Right atrium auricular region (tissue), 2 donors: ENCODE measurements at regions not wholly inside any gene's neighbourhood (a gene's known extent, or its start where the extent isn't known, plus 50 kb on each side); places are given as distances from the start of the nearest gene placed in this dataset.

ENCODE experiments used
- DNase-seq: peaks from one replicate; pipeline ENCODE4 v3.0.0-alpha.2; 2019; ENCODE audit warnings: low spot score
- H3K27ac ChIP-seq, 2 donors: fragments of 200-600 bp; sonication (generic); 1 replicate in 1 of 2; 2 replicates in 1 of 2; pipeline ENCODE4 v1.5.1; 2016 to 2019
- H3K27me3 ChIP-seq, 2 donors: fragments of 200-600 bp; sonication (generic); one replicate each; pipeline versions ENCODE4 v1.5.1 to v1.6.0; 2017 to 2019
- H3K36me3 ChIP-seq: fragments of 200-600 bp; sonication (generic); one replicate; pipeline ENCODE4 v1.5.1; 2016
- H3K4me1 ChIP-seq, 2 donors: fragments of 200-600 bp; sonication (generic); one replicate each; pipeline versions ENCODE4 v1.5.1 to v1.6.0; 2017 to 2019
- H3K4me3 ChIP-seq, 2 donors: fragments of 200-600 bp; sonication (generic); 1 replicate in 1 of 2; 2 replicates in 1 of 2; pipeline ENCODE4 v1.5.1; 2017 to 2019; ENCODE audit warnings: mild to moderate bottlenecking in 1 of 2, moderate library complexity in 1 of 2
- H3K9me3 ChIP-seq, 2 donors: fragments of 200-600 bp; sonication (generic); one replicate each; pipeline ENCODE4 v1.5.1; 2019
- TF ChIP-seq, protein P1 (sequence below), 2 donors: fragments of 200-600 bp; sonication (generic); IDR thresholded peaks; one replicate each; pipeline ENCODE4 v1.5.1; 2019; ENCODE audit warnings: antibody characterized with exemption in 2 of 2

DNA sequence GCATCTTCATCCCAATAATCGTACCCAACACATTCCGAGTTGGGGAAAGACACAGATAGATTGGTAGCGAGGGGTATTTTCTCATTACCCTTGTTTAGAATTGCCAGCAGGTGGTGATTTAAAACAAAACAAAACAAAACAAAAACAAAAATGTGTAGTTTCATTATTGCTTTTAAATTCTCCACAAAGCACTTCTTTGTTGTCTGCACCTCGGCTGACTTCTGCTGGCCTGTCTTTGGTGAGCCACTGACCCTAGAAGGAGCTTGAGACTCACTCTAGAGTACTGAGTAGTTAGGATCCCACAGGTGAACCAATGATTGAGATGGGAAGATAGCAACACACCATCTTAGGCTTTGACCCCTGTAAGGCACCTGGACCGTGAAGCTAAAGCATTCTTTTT lies 105.4 kb upstream of the BET1 start:
- Histone ChIP-seq H3K36me3 (no peaks in the 10 kb centered on the region), H3K4me1 (no peaks in the 10 kb centered on the region), H3K9me3 (no peaks in the 10 kb centered on the region), H3K4me3 (no peak overlapping the region), H3K27me3 (no peaks in the 10 kb centered on the region), H3K27ac (no peak overlapping the region)
- no peak for DNase-seq
- TF ChIP-seq, protein P1, sequence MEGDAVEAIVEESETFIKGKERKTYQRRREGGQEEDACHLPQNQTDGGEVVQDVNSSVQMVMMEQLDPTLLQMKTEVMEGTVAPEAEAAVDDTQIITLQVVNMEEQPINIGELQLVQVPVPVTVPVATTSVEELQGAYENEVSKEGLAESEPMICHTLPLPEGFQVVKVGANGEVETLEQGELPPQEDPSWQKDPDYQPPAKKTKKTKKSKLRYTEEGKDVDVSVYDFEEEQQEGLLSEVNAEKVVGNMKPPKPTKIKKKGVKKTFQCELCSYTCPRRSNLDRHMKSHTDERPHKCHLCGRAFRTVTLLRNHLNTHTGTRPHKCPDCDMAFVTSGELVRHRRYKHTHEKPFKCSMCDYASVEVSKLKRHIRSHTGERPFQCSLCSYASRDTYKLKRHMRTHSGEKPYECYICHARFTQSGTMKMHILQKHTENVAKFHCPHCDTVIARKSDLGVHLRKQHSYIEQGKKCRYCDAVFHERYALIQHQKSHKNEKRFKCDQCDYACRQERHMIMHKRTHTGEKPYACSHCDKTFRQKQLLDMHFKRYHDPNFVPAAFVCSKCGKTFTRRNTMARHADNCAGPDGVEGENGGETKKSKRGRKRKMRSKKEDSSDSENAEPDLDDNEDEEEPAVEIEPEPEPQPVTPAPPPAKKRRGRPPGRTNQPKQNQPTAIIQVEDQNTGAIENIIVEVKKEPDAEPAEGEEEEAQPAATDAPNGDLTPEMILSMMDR (IDR thresholded peaks at IDR 0.05), result no peak

DNA sequence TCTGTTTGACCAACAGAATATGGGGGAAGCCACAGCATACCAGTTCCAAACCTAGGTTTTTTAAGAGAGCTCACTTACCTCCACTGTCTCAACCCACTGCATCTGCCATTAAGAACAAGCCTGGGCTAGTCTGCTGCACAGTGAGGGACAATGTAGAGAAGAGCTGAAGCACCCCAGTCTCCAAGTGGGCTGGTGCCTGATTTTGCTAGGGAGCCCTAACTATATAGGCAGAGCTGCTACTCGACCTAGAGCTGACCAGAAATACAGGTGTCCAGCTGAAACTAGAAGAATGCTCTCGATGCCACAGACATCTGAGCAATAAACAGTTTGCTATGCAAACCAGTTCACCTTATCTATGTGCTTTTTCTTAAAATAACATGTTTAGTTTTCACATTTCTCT lies 106.9 kb upstream of the BET1 start:
- H3K4me1 ChIP-seq, result no peaks in the 10 kb centered on the region
- TF ChIP-seq, protein P1 (IDR thresholded peaks at IDR 0.05), result no peak
- DNase-seq, result no peak
- H3K36me3 ChIP-seq, result no peaks in the 10 kb centered on the region
- no peak overlapping the region for H3K4me3 ChIP-seq
- no peaks in the 10 kb centered on the region for H3K27me3 ChIP-seq
- no peaks in the 10 kb centered on the region for H3K9me3 ChIP-seq
- H3K27ac ChIP-seq, result no peak overlapping the region

GRCh38 chr7:94115316-94115715 lies 111.2 kb upstream of the BET1 start:
- TF ChIP-seq, protein P1 (IDR thresholded peaks at IDR 0.05), result no peak
- no peaks in the 10 kb centered on the region for H3K36me3 ChIP-seq
- no peak overlapping the region for H3K27ac ChIP-seq
- DNase-seq, result no peak
- H3K9me3 ChIP-seq, result no peaks in the 10 kb centered on the region
- no peaks in the 10 kb centered on the region for H3K4me1 ChIP-seq
- H3K4me3 ChIP-seq, result no peak overlapping the region
- no peaks in the 10 kb centered on the region for H3K27me3 ChIP-seq

- H3K27ac ChIP-seq, result no peak overlapping the region
- no peak overlapping the region for H3K4me3 ChIP-seq
- H3K36me3 ChIP-seq, result no peaks in the 10 kb centered on the region
- DNase-seq, result no peak
- no peaks in the 10 kb centered on the region for H3K4me1 ChIP-seq
- no peaks in the 10 kb centered on the region for H3K27me3 ChIP-seq
- TF ChIP-seq, protein P1 (IDR thresholded peaks at IDR 0.05), result no peak
- H3K9me3 ChIP-seq, result no peaks in the 10 kb centered on the region
Measured at GRCh38 chr7:94123136-94123535, 119.0 kb upstream of the BET1 start.

DNA sequence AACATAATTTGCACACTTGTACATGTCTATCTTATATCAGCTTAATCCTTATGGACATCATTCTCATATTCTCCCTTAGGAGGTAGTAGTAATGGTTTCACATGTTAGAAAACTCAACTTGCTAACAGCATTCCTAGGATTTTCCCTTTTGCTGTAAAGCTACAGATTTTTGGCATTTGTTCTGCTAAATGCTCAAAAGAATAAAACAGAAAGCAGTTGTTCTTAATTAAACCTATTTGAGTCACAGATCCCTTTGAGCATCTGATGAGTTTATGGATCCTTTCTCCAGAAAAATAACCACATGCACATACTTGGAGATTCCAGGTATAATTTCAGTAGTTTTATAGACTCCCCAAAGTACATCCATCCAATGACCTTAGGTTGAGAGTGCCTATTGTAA lies 122.9 kb upstream of the BET1 start:
- no peaks in the 10 kb centered on the region for H3K36me3 ChIP-seq
- no peaks in the 10 kb centered on the region for H3K27me3 ChIP-seq
- no peak for DNase-seq
- no peak overlapping the region for H3K27ac ChIP-seq
- H3K4me3 ChIP-seq, result no peak overlapping the region
- TF ChIP-seq, protein P1 (IDR thresholded peaks at IDR 0.05), result no peak
- no peaks in the 10 kb centered on the region for H3K4me1 ChIP-seq
- H3K9me3 ChIP-seq, result no peaks in the 10 kb centered on the region

DNA sequence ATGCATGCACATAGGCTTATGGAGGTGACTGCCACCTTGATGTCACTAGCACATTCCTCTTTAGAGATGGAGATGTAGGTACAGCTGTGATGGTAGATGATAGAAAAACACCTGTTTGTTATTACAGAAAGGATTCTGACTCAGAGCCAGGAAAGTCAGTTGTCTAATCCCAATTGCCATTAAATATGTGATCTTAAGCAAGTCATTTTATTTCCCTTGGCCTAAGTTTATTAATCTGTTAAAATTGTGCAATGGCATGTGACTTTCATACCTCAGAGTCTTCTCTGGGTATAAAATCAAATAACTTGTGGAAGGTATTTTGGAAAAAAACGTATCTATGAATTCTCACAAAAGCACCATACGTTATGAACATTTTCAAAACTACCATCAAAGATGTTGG lies 123.9 kb upstream of the BET1 start:
- Histone ChIP-seq H3K27ac (no peak overlapping the region), H3K4me1 (no peaks in the 10 kb centered on the region), H3K36me3 (no peaks in the 10 kb centered on the region), H3K4me3 (no peak overlapping the region), H3K27me3 (no peaks in the 10 kb centered on the region), H3K9me3 (no peaks in the 10 kb centered on the region)
- no peak for DNase-seq
- TF ChIP-seq, protein P1 (IDR thresholded peaks at IDR 0.05), result no peak
